ENCODE measurements at regions not wholly inside any gene's neighbourhood (a gene's known extent, or its start where the extent isn't known, plus 50 kb on each side); places are given as distances from the start of the nearest gene placed in this dataset.

- no peak for TF ChIP-seq GATA3 (IDR thresholded peaks at IDR 0.05; ENCODE audit: low read depth, low read length)
- no peak for TF ChIP-seq GATA2 (IDR thresholded peaks at IDR 0.05; ENCODE audit: low read depth, low read length)
Observed at GRCh38 chr4:32196950-32197688, 1477.0 kb downstream of the PCDH7 start.

GRCh38 chr4:32199639-32200038 is 1479.5 kb downstream of the PCDH7 start:
- no peak for TF ChIP-seq GATA2 (IDR thresholded peaks at IDR 0.05; ENCODE audit: low read depth, low read length)
- no peak for TF ChIP-seq GATA3 (IDR thresholded peaks at IDR 0.05; ENCODE audit: low read depth, low read length)

- TF ChIP-seq GATA3 (IDR thresholded peaks at IDR 0.05; ENCODE audit: low read depth, low read length) (no peak), GATA2 (IDR thresholded peaks at IDR 0.05; ENCODE audit: low read depth, low read length) (no peak)
Observed at GRCh38 chr4:32203340-32203739, 1483.2 kb downstream of the PCDH7 start.

- TF ChIP-seq GATA3 (IDR thresholded peaks at IDR 0.05; ENCODE audit: low read depth, low read length): no peak
- TF ChIP-seq GATA2 (IDR thresholded peaks at IDR 0.05; ENCODE audit: low read depth, low read length): no peak
Observed at GRCh38 chr4:32206756-32207155, 1486.6 kb downstream of the PCDH7 start.

GRCh38 chr4:32207456-32207855 is 1487.3 kb downstream of the PCDH7 start:
- TF ChIP-seq GATA3 (IDR thresholded peaks at IDR 0.05; ENCODE audit: low read depth, low read length) (no peak), GATA2 (IDR thresholded peaks at IDR 0.05; ENCODE audit: low read depth, low read length) (no peak)

- TF ChIP-seq GATA2 (IDR thresholded peaks at IDR 0.05; ENCODE audit: low read depth, low read length) (no peak), GATA3 (IDR thresholded peaks at IDR 0.05; ENCODE audit: low read depth, low read length) (no peak)
Observed at GRCh38 chr4:32215277-32215676, 1495.1 kb downstream of the PCDH7 start.

- TF ChIP-seq GATA3 (IDR thresholded peaks at IDR 0.05; ENCODE audit: low read depth, low read length) (no peak), GATA2 (IDR thresholded peaks at IDR 0.05; ENCODE audit: low read depth, low read length) (no peak)
Observed at GRCh38 chr4:32216502-32216901, 1496.3 kb downstream of the PCDH7 start.

GRCh38 chr4:32219306-32220075 is 1499.3 kb downstream of the PCDH7 start:
- TF ChIP-seq GATA3 (IDR thresholded peaks at IDR 0.05; ENCODE audit: low read depth, low read length) (no peak), GATA2 (IDR thresholded peaks at IDR 0.05; ENCODE audit: low read depth, low read length) (no peak)

GRCh38 chr4:32226204-32226603 is 1506.0 kb downstream of the PCDH7 start:
- no peak for TF ChIP-seq GATA2 (IDR thresholded peaks at IDR 0.05; ENCODE audit: low read depth, low read length)
- no peak for TF ChIP-seq GATA3 (IDR thresholded peaks at IDR 0.05; ENCODE audit: low read depth, low read length)

- TF ChIP-seq GATA2 (IDR thresholded peaks at IDR 0.05; ENCODE audit: low read depth, low read length) (no peak), GATA3 (IDR thresholded peaks at IDR 0.05; ENCODE audit: low read depth, low read length) (no peak)
Observed at GRCh38 chr4:32226733-32227132, 1506.6 kb downstream of the PCDH7 start.

- TF ChIP-seq GATA3 (IDR thresholded peaks at IDR 0.05; ENCODE audit: low read depth, low read length) (no peak), GATA2 (IDR thresholded peaks at IDR 0.05; ENCODE audit: low read depth, low read length) (no peak)
Observed at GRCh38 chr4:32243926-32244325, 1523.8 kb downstream of the PCDH7 start.

GRCh38 chr4:32249040-32249439 is 1528.9 kb downstream of the PCDH7 start:
- TF ChIP-seq GATA2 (IDR thresholded peaks at IDR 0.05; ENCODE audit: low read depth, low read length) (no peak), GATA3 (IDR thresholded peaks at IDR 0.05; ENCODE audit: low read depth, low read length) (no peak)

GRCh38 chr4:32251126-32251525 is 1531.0 kb downstream of the PCDH7 start:
- TF ChIP-seq GATA3 (IDR thresholded peaks at IDR 0.05; ENCODE audit: low read depth, low read length) (no peak), GATA2 (IDR thresholded peaks at IDR 0.05; ENCODE audit: low read depth, low read length) (no peak)

GRCh38 chr4:32251926-32252325 is 1531.8 kb downstream of the PCDH7 start:
- TF ChIP-seq GATA2 (IDR thresholded peaks at IDR 0.05; ENCODE audit: low read depth, low read length) (no peak), GATA3 (IDR thresholded peaks at IDR 0.05; ENCODE audit: low read depth, low read length) (no peak)

GRCh38 chr4:32254216-32254615 is 1534.0 kb downstream of the PCDH7 start:
- TF ChIP-seq GATA2 (IDR thresholded peaks at IDR 0.05; ENCODE audit: low read depth, low read length) (no peak), GATA3 (IDR thresholded peaks at IDR 0.05; ENCODE audit: low read depth, low read length) (no peak)

All from SH-SY5Y (cell line).